ENCODE measurements at regions not wholly inside any gene's neighbourhood (a gene's known extent, or its start where the extent isn't known, plus 50 kb on each side); places are given as distances from the start of the nearest gene placed in this dataset.

DNA sequence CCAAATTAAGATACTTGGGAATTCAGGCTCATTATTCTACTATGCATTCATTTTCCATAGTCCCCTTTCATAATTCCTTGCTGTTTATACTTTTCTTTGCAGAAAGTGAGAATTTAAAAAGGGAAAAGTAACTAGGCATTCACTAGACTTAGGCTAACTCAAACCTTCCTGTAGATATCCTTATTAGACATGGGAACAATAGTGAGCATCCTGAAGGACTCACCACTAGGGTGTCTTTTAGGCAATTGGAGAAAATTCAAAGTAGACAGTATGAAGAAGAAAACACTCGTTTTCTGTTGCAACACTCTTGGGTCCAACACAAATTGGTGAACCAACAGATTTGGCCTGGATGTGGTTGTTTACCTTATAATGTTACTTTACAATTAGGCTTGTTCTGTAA is 213.2 kb upstream of the GRIN3A start:
- H4K20me1 ChIP-seq (ENCODE audit: low read depth, low read length) = no peaks in the 10 kb centered on the region
- H3K9me2 ChIP-seq (replicated peaks; ENCODE audit: insufficient read depth, low read length) = no peaks in the 10 kb centered on the region
- no peak overlapping the region for H3K4me3 ChIP-seq (ENCODE audit: insufficient read depth, low read length, poor library complexity, severe bottlenecking)
- H3K27ac ChIP-seq (ENCODE audit: low read depth, low read length) = no peak overlapping the region
- no peaks in the 10 kb centered on the region for H3F3A ChIP-seq (ENCODE audit: insufficient read depth)
- H3K9ac ChIP-seq (ENCODE audit: low read length) = no peak overlapping the region
- H3K36me3 ChIP-seq (ENCODE audit: low read length) = no peaks in the 10 kb centered on the region
- no peak overlapping the region for H2AFZ ChIP-seq (ENCODE audit: low read depth, low read length, severe bottlenecking)
- no peaks in the 10 kb centered on the region for H3K27me3 ChIP-seq (ENCODE audit: low read length)
- no peak overlapping the region for H3K4me2 ChIP-seq (ENCODE audit: low read depth, low read length, poor library complexity, severe bottlenecking)
- TF ChIP-seq EZH2phosphoT487 (conservative IDR thresholded peaks at IDR 0.05; ENCODE audit: low read length) = no peak
- TF ChIP-seq, protein P1, sequence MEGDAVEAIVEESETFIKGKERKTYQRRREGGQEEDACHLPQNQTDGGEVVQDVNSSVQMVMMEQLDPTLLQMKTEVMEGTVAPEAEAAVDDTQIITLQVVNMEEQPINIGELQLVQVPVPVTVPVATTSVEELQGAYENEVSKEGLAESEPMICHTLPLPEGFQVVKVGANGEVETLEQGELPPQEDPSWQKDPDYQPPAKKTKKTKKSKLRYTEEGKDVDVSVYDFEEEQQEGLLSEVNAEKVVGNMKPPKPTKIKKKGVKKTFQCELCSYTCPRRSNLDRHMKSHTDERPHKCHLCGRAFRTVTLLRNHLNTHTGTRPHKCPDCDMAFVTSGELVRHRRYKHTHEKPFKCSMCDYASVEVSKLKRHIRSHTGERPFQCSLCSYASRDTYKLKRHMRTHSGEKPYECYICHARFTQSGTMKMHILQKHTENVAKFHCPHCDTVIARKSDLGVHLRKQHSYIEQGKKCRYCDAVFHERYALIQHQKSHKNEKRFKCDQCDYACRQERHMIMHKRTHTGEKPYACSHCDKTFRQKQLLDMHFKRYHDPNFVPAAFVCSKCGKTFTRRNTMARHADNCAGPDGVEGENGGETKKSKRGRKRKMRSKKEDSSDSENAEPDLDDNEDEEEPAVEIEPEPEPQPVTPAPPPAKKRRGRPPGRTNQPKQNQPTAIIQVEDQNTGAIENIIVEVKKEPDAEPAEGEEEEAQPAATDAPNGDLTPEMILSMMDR (IDR thresholded peaks at IDR 0.05; ENCODE audit: insufficient read depth, low read length, poor library complexity, severe bottlenecking) = no peak
- H3K79me2 ChIP-seq (ENCODE audit: insufficient read depth, low read length) = no peaks in the 10 kb centered on the region
- H3K9me3 ChIP-seq (ENCODE audit: insufficient read depth, low read length) = no peaks in the 10 kb centered on the region

DNA sequence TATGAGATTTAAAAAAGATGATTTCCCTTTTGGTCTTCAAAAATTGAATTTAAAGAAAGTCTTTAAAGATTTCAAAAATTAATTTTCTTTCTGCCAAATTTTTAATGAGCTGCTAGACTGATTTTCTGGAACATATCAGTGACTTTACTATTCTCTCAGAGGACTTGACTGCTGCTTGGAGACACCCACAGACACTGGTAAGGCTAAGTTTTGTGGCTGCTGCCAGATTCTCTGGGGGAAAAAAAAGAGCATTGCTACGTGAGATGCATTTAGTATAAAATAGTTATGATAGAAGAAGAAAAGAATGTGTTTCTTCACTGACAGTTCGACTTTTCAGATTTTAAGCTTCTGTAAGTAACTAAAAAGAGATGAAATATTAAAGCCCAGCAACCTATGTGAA is 193.3 kb upstream of the GRIN3A start:
- Histone ChIP-seq H3K27me3 (ENCODE audit: low read length) (no peaks in the 10 kb centered on the region), H4K20me1 (ENCODE audit: low read depth, low read length) (no peaks in the 10 kb centered on the region), H3K79me2 (ENCODE audit: insufficient read depth, low read length) (no peaks in the 10 kb centered on the region), H3K27ac (ENCODE audit: low read depth, low read length) (no peak overlapping the region), H3K9me2 (replicated peaks; ENCODE audit: insufficient read depth, low read length) (no peaks in the 10 kb centered on the region), H3K9me3 (ENCODE audit: insufficient read depth, low read length) (no peaks in the 10 kb centered on the region), H3K4me3 (ENCODE audit: insufficient read depth, low read length, poor library complexity, severe bottlenecking) (no peak overlapping the region), H3K36me3 (ENCODE audit: low read length) (no peaks in the 10 kb centered on the region), H3K9ac (ENCODE audit: low read length) (no peak overlapping the region), H3K4me2 (ENCODE audit: low read depth, low read length, poor library complexity, severe bottlenecking) (no peak overlapping the region), H2AFZ (ENCODE audit: low read depth, low read length, severe bottlenecking) (no peak overlapping the region), H3F3A (ENCODE audit: insufficient read depth) (no peaks in the 10 kb centered on the region)
- no peak for TF ChIP-seq EZH2phosphoT487 (conservative IDR thresholded peaks at IDR 0.05; ENCODE audit: low read length)
- TF ChIP-seq, protein P1 (IDR thresholded peaks at IDR 0.05; ENCODE audit: insufficient read depth, low read length, poor library complexity, severe bottlenecking) = no peak

DNA sequence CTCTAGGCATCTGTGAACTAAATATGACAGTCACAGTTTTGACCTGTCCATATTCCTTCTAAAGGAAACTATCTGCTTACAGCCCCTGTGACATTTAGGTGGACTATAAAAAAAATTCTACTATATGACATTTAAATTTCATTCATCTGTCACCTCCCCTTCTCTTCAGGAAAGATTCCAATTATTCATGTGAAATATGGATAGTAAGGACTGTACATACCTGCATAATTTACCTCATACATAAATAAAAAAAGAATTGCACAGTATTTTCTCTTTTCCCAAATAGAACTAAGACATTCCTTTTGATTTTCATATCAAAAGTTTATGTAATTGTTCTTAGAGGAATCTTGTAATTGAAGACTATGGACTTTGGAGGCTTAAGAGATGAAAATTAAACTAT is 192.3 kb upstream of the GRIN3A start:
- Histone ChIP-seq H3K9me3 (ENCODE audit: insufficient read depth, low read length) (no peaks in the 10 kb centered on the region), H3K79me2 (ENCODE audit: insufficient read depth, low read length) (no peaks in the 10 kb centered on the region), H2AFZ (ENCODE audit: low read depth, low read length, severe bottlenecking) (no peak overlapping the region), H3K9ac (ENCODE audit: low read length) (no peak overlapping the region), H3K9me2 (replicated peaks; ENCODE audit: insufficient read depth, low read length) (no peaks in the 10 kb centered on the region), H3K27me3 (ENCODE audit: low read length) (no peaks in the 10 kb centered on the region), H3K4me3 (ENCODE audit: insufficient read depth, low read length, poor library complexity, severe bottlenecking) (no peak overlapping the region), H3F3A (ENCODE audit: insufficient read depth) (no peaks in the 10 kb centered on the region), H3K27ac (ENCODE audit: low read depth, low read length) (no peak overlapping the region), H4K20me1 (ENCODE audit: low read depth, low read length) (no peaks in the 10 kb centered on the region), H3K36me3 (ENCODE audit: low read length) (no peaks in the 10 kb centered on the region), H3K4me2 (ENCODE audit: low read depth, low read length, poor library complexity, severe bottlenecking) (no peak overlapping the region)
- TF ChIP-seq, protein P1 (IDR thresholded peaks at IDR 0.05; ENCODE audit: insufficient read depth, low read length, poor library complexity, severe bottlenecking) = no peak
- no peak for TF ChIP-seq EZH2phosphoT487 (conservative IDR thresholded peaks at IDR 0.05; ENCODE audit: low read length)
